Osteocyte (in vitro differentiated cells): ENCODE measurements at regions not wholly inside any gene's neighbourhood (a gene's known extent, or its start where the extent isn't known, plus 50 kb on each side); places are given as distances from the start of the nearest gene placed in this dataset.

ENCODE experiments used
- DNase-seq: peaks from one replicate; pipeline ENCODE4 v3.0.0; 2021; ENCODE audit warnings: mixed read lengths; ENCODE audit not compliant: unreplicated experiment; ENCODE audit errors: extremely low spot score
- H3K27ac Mint-ChIP-seq: one replicate; pipeline ENCODE4 v1.8.0; 2021; ENCODE audit warnings: mild to moderate bottlenecking, mixed read lengths; ENCODE audit not compliant: unreplicated experiment
- H3K27me3 Mint-ChIP-seq: one replicate; pipeline ENCODE4 v1.8.0; 2021; ENCODE audit warnings: mixed read lengths; ENCODE audit not compliant: unreplicated experiment
- H3K36me3 Mint-ChIP-seq: one replicate; pipeline ENCODE4 v1.8.0; 2021; ENCODE audit warnings: mixed read lengths; ENCODE audit not compliant: unreplicated experiment
- H3K4me1 Mint-ChIP-seq: one replicate; pipeline ENCODE4 v1.8.0; 2021; ENCODE audit warnings: mixed read lengths; ENCODE audit not compliant: unreplicated experiment
- H3K4me3 Mint-ChIP-seq: one replicate; pipeline ENCODE4 v1.8.0; 2021; ENCODE audit warnings: mild to moderate bottlenecking, moderate library complexity, mixed read lengths; ENCODE audit not compliant: unreplicated experiment
- H3K9me3 Mint-ChIP-seq: one replicate; pipeline ENCODE4 v1.8.0; 2021; ENCODE audit warnings: mixed read lengths; ENCODE audit not compliant: unreplicated experiment
- CTCF ChIP-seq: fragments of 200-600 bp; sonication (generic); IDR thresholded peaks from 2 replicates; pipeline ENCODE4 v1.5.0; 2021; ENCODE audit warnings: antibody characterized with exemption, mild to moderate bottlenecking, moderate library complexity

GRCh38 chr13:58935689-58936088 lies 1228.0 kb downstream of the DIAPH3 start:
- H3K36me3 Mint-ChIP-seq: no peaks in the 10 kb centered on the region
- peaks cover 4% of the 10 kb centered on the region for H3K27me3 Mint-ChIP-seq
- no peak for TF ChIP-seq CTCF
- no peaks in the 10 kb centered on the region for H3K9me3 Mint-ChIP-seq
- no peak overlapping the region for H3K4me3 Mint-ChIP-seq
- no peak for DNase-seq
- no peak overlapping the region for H3K27ac Mint-ChIP-seq
- H3K4me1 Mint-ChIP-seq: no peaks in the 10 kb centered on the region

GRCh38 chr13:58946274-58946673 lies 1217.5 kb downstream of the DIAPH3 start:
- no peaks in the 10 kb centered on the region for H3K4me1 Mint-ChIP-seq
- no peak for DNase-seq
- no peak for TF ChIP-seq CTCF
- H3K27me3 Mint-ChIP-seq: peaks cover 2% of the 10 kb centered on the region
- H3K4me3 Mint-ChIP-seq: no peak overlapping the region
- H3K36me3 Mint-ChIP-seq: no peaks in the 10 kb centered on the region
- no peak overlapping the region for H3K27ac Mint-ChIP-seq
- H3K9me3 Mint-ChIP-seq: peaks cover 11% of the 10 kb centered on the region

GRCh38 chr13:58949646-58950045 lies 1214.1 kb downstream of the DIAPH3 start:
- Mint-ChIP-seq H3K36me3 (no peaks in the 10 kb centered on the region), H3K27me3 (no peaks in the 10 kb centered on the region), H3K4me1 (peaks cover 9% of the 10 kb centered on the region), H3K27ac (no peak overlapping the region), H3K9me3 (peaks cover 17% of the 10 kb centered on the region), H3K4me3 (no peak overlapping the region)
- no peak for DNase-seq
- TF ChIP-seq CTCF: no peak

- Mint-ChIP-seq H3K27ac (no peak overlapping the region), H3K9me3 (peaks cover 17% of the 10 kb centered on the region), H3K36me3 (no peaks in the 10 kb centered on the region), H3K4me3 (no peak overlapping the region), H3K4me1 (peaks cover 9% of the 10 kb centered on the region), H3K27me3 (peaks cover 5% of the 10 kb centered on the region)
- no peak for DNase-seq
- no peak for TF ChIP-seq CTCF
These were observed 1212.8 kb downstream of the DIAPH3 start for GRCh38 chr13:58950911-58951310.

GRCh38 chr13:58953638-58954037 lies 1210.1 kb downstream of the DIAPH3 start:
- peaks cover 17% of the 10 kb centered on the region for H3K9me3 Mint-ChIP-seq
- H3K4me1 Mint-ChIP-seq: peaks cover 9% of the 10 kb centered on the region
- no peak overlapping the region for H3K27ac Mint-ChIP-seq
- no peaks in the 10 kb centered on the region for H3K36me3 Mint-ChIP-seq
- no peak overlapping the region for H3K4me3 Mint-ChIP-seq
- peaks cover 6% of the 10 kb centered on the region for H3K27me3 Mint-ChIP-seq
- no peak for DNase-seq
- no peak for TF ChIP-seq CTCF
